Activated B cell treated with CpG ODN at 0.5 μM for 24 hours (primary cell): ENCODE measurements at regions not wholly inside any gene's neighbourhood (a gene's known extent, or its start where the extent isn't known, plus 50 kb on each side); places are given as distances from the start of the nearest gene placed in this dataset.

Experiments used
- ATAC-seq: fragments of 200-7000 bp; cut with Tn5 transposase; one replicate; pipeline ENCODE4 v1.10.0; 2021; ENCODE audit warnings: low read depth, mild to moderate bottlenecking, moderate library complexity
- CTCF ChIA-PET: fragments of 350-600 bp; sonication (Branson Sonifier 250); formaldehyde crosslinking; loops from one replicate; lab custom pipeline; 2021; ENCODE audit warnings: antibody characterized with exemption; lab: Charles Lee
- POLR2A ChIA-PET: fragments of 350-600 bp; sonication (Branson Sonifier 250); formaldehyde crosslinking; loops from one replicate; lab custom pipeline; 2021; ENCODE audit warnings: antibody characterized with exemption; lab: Charles Lee
- DNase-seq: peaks from one replicate; pipeline ENCODE4 v3.0.0; 2022
- H3K27ac Mint-ChIP-seq: one replicate; pipeline ENCODE4 v1.8.0; 2020; ENCODE audit warnings: mixed read lengths
- H3K27me3 Mint-ChIP-seq: one replicate; pipeline ENCODE4 v1.8.0; 2021; ENCODE audit warnings: mixed read lengths
- H3K36me3 Mint-ChIP-seq: one replicate; pipeline ENCODE4 v1.8.0; 2021; ENCODE audit warnings: low read depth, mixed read lengths
- H3K4me1 Mint-ChIP-seq: one replicate; pipeline ENCODE4 v1.8.0; 2021; ENCODE audit warnings: mixed read lengths
- H3K4me3 Mint-ChIP-seq: one replicate; pipeline ENCODE4 v1.8.0; 2020; ENCODE audit warnings: mild to moderate bottlenecking, mixed read lengths
- H3K9me3 Mint-ChIP-seq: one replicate; pipeline ENCODE4 v1.8.0; 2020; ENCODE audit warnings: mixed read lengths
- CTCF ChIP-seq: fragments of 200-600 bp; IDR thresholded peaks from one replicate; pipeline ENCODE4 v1.8.0; 2022; ENCODE audit warnings: antibody characterized with exemption, mild to moderate bottlenecking
- intact Hi-C: fragments of 100-400 bp; cut with micrococcal nuclease; formaldehyde crosslinking; loops from one replicate; pipeline ENCODE4 v1.15.1; 2024

GRCh38 chr7:130947792-130948580 lies 214.0 kb upstream of the KLF14 start:
- no peaks in the 10 kb centered on the region for H3K9me3 Mint-ChIP-seq
- ATAC-seq, result no peak
- H3K4me1 Mint-ChIP-seq, result peaks cover 55% of the 10 kb centered on the region
- DNase-seq, result no peak
- no peaks in the 10 kb centered on the region for H3K27me3 Mint-ChIP-seq
- peaks cover 55% of the 10 kb centered on the region for H3K36me3 Mint-ChIP-seq
- intact Hi-C loops, result no loop called here
- TF ChIP-seq CTCF, result no peak
- peak overlapping the region; percentile 41 for H3K27ac Mint-ChIP-seq
- POLR2A ChIA-PET, result interaction anchor here (0.9 to 7.8 kb wide), 5 partner anchors 9 to 37 kb away, joined by 3 to 117 read pairs (median 5); no protein-coding TSS in a partner anchor
- peak overlapping the region; percentile 0 for H3K4me3 Mint-ChIP-seq
- CTCF ChIA-PET, result interaction anchor here (0.7 to 2.1 kb wide), 5 partner anchors 8 to 335 kb away, joined by 3 to 15 read pairs (median 3); no protein-coding TSS in a partner anchor

- CTCF ChIA-PET, result interaction anchor here (0.6 to 1.0 kb wide), 3 partner anchors 10 to 336 kb away, joined by 3 read pairs; no protein-coding TSS in a partner anchor
- TF ChIP-seq CTCF, result no peak
- no peak for ATAC-seq
- no peak overlapping the region for H3K27ac Mint-ChIP-seq
- H3K27me3 Mint-ChIP-seq, result no peaks in the 10 kb centered on the region
- POLR2A ChIA-PET, result interaction anchor here (1.2 to 7.8 kb wide), 3 partner anchors 9 to 37 kb away, joined by 5 to 117 read pairs (median 5); no protein-coding TSS in a partner anchor
- DNase-seq, result no peak
- H3K36me3 Mint-ChIP-seq, result peaks cover 54% of the 10 kb centered on the region
- no peak overlapping the region for H3K4me3 Mint-ChIP-seq
- no peaks in the 10 kb centered on the region for H3K9me3 Mint-ChIP-seq
- intact Hi-C loops, result no loop called here
- peaks cover 54% of the 10 kb centered on the region for H3K4me1 Mint-ChIP-seq
These were observed 214.8 kb upstream of the KLF14 start for GRCh38 chr7:130948822-130949221.

DNA sequence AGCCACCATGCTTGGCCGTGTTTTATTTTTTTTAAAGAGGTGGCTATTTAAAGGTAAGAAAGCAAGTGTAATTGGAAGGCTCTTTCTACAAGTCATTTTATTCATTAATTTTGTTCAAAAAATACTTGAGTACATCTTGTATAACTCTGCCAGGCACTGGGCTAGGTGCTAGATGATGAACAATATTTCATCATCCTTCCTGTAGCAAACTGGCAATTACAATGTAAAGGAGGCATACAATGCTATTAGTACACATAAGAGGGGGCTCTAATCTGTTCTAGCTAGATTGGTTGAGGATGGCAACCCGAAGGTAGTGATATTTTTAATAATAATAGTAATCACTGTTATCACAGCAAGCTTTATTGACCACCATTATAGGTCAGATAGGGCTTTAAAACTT lies 215.5 kb upstream of the KLF14 start:
- H3K27ac Mint-ChIP-seq, result peak overlapping the region; percentile 61
- intact Hi-C loops, result no loop called here
- DNase-seq (no peak), ATAC-seq (no peak)
- ChIA-PET POLR2A (interaction anchor here (1.6 to 7.8 kb wide), 2 partner anchors 9 to 36 kb away, joined by 5 to 117 read pairs; no protein-coding TSS in a partner anchor), CTCF (interaction anchor here (0.6 to 1.2 kb wide), 2 partner anchors 10 kb away, joined by 3 to 5 read pairs; no protein-coding TSS in a partner anchor)
- H3K27me3 Mint-ChIP-seq, result no peaks in the 10 kb centered on the region
- H3K9me3 Mint-ChIP-seq, result no peaks in the 10 kb centered on the region
- TF ChIP-seq CTCF, result no peak
- peaks cover 55% of the 10 kb centered on the region for H3K4me1 Mint-ChIP-seq
- H3K36me3 Mint-ChIP-seq, result peaks cover 55% of the 10 kb centered on the region
- H3K4me3 Mint-ChIP-seq, result no peak overlapping the region

DNA sequence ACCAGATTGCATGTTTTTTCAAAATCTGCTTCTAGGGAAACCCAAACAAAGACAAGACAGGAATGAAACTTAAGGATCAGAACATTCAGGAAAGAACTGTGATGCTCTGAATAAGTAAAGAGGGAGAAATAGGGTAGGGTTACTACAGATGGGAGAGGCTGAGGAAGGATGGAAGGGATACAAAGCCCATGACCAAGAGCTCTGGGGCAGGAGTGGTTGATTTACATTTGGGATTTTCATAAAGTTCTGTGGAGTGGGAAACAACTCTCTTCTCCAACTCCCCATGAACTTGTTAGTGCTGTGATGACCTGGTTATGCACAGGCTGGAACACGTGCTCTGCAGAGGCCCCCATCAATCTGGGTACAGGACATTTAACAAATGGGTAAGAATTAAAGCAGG lies 216.0 kb upstream of the KLF14 start:
- peaks cover 56% of the 10 kb centered on the region for H3K36me3 Mint-ChIP-seq
- POLR2A ChIA-PET, result interaction anchor here (7.8 kb wide), 1 partner anchor 8 kb away, joined by 117 read pairs; no protein-coding TSS in a partner anchor
- H3K4me3 Mint-ChIP-seq, result no peak overlapping the region
- H3K27me3 Mint-ChIP-seq, result no peaks in the 10 kb centered on the region
- DNase-seq (no peak), ATAC-seq (no peak)
- CTCF ChIA-PET, result interaction anchor here (0.6 to 1.2 kb wide), 2 partner anchors 9 to 10 kb away, joined by 3 to 5 read pairs; no protein-coding TSS in a partner anchor
- H3K9me3 Mint-ChIP-seq, result no peaks in the 10 kb centered on the region
- no peak for TF ChIP-seq CTCF
- intact Hi-C loops, result no loop called here
- H3K4me1 Mint-ChIP-seq, result peaks cover 55% of the 10 kb centered on the region
- H3K27ac Mint-ChIP-seq, result no peak overlapping the region

DNA sequence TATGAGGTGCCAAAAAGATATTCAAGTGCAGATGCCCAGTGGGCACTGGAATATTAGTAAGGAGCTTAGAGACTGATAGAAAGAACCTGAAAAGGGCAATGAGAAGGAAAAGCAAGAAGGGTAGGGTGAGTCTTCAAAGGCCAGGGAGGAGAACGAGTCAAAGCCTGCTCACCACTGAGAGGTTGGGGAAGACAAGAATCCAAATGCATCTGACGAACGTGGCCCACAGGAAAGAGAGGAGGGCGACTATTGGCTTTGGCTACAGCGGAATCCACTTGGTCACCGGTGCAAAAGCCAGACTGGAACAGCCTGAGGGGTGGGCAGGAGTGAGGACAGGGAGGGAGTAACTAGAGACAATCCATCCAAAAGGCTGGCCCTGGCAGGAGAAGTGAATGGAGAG lies 216.7 kb upstream of the KLF14 start:
- intact Hi-C loops, result no loop called here
- Mint-ChIP-seq H3K4me3 (no peak overlapping the region), H3K36me3 (peaks cover 57% of the 10 kb centered on the region), H3K27me3 (no peaks in the 10 kb centered on the region), H3K4me1 (peaks cover 55% of the 10 kb centered on the region), H3K9me3 (no peaks in the 10 kb centered on the region), H3K27ac (no peak overlapping the region)
- DNase-seq, result no peak
- POLR2A ChIA-PET, result interaction anchor here (1.1 to 2.3 kb wide), 2 partner anchors 10 to 77 kb away, joined by 3 to 9 read pairs; no protein-coding TSS in a partner anchor
- CTCF ChIA-PET, result interaction anchor here (1.2 kb wide), 1 partner anchor 9 kb away, joined by 3 read pairs; no protein-coding TSS in a partner anchor
- TF ChIP-seq CTCF, result no peak
- ATAC-seq, result no peak
